ENCODE measurements at regions not wholly inside any gene's neighbourhood (a gene's known extent, or its start where the extent isn't known, plus 50 kb on each side); places are given as distances from the start of the nearest gene placed in this dataset.

DNA sequence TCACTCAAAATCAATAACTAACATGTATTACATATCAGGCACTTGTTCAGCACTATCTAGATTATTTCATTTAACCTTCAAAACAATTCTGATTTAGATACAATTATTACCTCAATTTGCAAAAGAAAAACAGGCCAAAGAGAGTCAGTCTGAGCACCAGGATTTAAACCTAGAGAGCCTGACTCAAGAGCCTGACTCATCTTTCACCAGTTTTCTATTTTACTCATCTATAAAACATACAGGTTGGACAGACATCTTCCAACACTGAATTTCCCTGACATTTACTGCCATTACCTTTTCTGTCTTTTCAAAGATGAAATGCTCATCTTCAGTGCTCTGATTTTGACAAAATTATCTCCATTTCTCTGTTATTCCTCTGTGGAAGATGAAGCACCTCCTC lies 116.5 kb downstream of the MRPL39 start:
- TF ChIP-seq, protein P1, sequence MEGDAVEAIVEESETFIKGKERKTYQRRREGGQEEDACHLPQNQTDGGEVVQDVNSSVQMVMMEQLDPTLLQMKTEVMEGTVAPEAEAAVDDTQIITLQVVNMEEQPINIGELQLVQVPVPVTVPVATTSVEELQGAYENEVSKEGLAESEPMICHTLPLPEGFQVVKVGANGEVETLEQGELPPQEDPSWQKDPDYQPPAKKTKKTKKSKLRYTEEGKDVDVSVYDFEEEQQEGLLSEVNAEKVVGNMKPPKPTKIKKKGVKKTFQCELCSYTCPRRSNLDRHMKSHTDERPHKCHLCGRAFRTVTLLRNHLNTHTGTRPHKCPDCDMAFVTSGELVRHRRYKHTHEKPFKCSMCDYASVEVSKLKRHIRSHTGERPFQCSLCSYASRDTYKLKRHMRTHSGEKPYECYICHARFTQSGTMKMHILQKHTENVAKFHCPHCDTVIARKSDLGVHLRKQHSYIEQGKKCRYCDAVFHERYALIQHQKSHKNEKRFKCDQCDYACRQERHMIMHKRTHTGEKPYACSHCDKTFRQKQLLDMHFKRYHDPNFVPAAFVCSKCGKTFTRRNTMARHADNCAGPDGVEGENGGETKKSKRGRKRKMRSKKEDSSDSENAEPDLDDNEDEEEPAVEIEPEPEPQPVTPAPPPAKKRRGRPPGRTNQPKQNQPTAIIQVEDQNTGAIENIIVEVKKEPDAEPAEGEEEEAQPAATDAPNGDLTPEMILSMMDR (IDR thresholded peaks at IDR 0.05) = no peak
- TF ChIP-seq POLR2AphosphoS5 (IDR thresholded peaks at IDR 0.05) = no peak
